ENCODE measurements at regions not wholly inside any gene's neighbourhood (a gene's known extent, or its start where the extent isn't known, plus 50 kb on each side); places are given as distances from the start of the nearest gene placed in this dataset.
A peak's percentile ranks its signal among the peaks of the same experiment; 100 is the strongest.
"Not testable (repeated sequence)": the region's sequence is repeated elsewhere in the genome, so short reads cannot be mapped to it uniquely, and the experiment has no call there.

DNA sequence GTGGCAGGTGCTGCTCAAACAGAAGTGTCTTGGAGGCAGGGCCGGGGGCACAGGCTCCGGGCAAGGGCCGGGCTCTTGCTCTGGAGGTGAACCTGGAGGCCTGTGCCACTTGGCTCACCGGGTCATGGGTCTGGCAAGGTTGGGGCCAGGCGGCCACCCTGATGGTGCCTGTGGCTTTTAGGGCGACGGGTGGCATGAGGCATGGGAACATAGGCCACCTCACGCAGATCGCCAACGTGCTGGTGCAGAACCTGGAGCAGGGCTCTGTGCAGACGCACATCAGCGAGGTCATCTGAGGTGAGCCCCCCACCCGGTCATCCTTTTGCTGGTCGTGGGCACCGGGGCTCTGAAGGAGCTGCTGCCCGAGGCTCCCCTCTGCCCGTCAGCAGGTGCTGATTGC is 202.7 kb downstream of the LIPI start:
- not testable (repeated sequence) for DNase-seq

- DNase-seq = not testable (repeated sequence)
These were observed 204.6 kb downstream of the LIPI start for GRCh38 chr21:14006144-14006543.

GRCh38 chr21:13986996-13987958 is 223.5 kb downstream of the LIPI start:
- not testable (repeated sequence) for DNase-seq

- DNase-seq = not testable (repeated sequence)
These were observed 224.6 kb downstream of the LIPI start for GRCh38 chr21:13985865-13986863.

DNA sequence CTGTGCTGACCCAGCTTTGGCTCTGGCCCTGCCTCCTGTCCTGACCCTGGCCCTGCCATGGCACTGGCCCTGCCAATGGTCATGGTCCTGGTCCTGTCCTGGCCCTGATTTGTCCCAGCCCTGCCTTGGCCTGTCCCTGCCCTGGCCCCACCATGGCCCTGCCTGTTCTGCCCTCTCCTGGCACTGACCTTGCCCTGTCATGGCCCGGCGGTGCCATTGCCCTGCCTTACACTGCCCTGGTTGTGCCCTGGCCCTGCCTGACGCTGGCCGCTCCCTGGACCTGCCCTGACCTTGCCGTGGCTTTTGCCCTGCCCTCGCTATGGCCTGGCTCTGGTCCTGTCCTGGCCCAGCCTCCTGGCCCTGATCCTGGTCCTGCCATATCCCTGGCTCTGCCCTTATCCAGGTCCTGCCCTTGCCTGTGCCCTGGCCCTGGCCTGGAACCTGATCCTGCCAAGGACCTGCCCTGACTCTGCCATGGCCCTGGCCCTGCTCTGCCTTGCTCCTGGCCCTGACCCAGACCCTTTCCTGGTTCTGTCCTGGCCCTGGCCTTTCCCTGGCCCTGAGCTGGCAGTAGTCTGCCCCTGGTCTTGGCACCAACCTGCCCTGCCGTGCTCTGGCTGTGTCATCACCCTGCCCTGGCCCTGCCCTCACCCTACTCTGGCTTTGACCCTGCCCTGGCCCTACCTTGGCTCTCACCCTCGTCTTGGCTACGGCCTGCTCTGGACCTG is 225.5 kb downstream of the LIPI start:
- not testable (repeated sequence) for DNase-seq

DNA sequence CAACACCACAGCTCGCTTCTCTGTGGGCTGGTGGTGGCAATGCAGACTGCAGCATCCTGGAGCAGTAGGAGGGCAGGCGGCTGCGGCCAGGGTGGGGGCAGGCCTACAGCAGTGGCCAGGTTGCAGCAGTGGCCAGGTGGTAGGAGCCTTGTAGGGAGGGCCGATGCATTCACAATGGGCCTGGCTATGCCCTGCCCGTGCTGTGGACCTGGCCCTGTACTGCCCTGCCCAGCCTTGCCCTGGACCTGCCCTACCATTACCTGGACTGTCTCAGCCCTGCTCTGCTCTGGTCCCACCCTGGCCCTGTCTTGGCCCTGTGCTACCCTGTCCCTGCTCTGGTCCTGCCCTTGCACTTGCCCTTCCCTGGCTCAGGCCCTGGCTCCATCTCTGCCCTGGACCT is 226.0 kb downstream of the LIPI start:
- not testable (repeated sequence) for DNase-seq

DNA sequence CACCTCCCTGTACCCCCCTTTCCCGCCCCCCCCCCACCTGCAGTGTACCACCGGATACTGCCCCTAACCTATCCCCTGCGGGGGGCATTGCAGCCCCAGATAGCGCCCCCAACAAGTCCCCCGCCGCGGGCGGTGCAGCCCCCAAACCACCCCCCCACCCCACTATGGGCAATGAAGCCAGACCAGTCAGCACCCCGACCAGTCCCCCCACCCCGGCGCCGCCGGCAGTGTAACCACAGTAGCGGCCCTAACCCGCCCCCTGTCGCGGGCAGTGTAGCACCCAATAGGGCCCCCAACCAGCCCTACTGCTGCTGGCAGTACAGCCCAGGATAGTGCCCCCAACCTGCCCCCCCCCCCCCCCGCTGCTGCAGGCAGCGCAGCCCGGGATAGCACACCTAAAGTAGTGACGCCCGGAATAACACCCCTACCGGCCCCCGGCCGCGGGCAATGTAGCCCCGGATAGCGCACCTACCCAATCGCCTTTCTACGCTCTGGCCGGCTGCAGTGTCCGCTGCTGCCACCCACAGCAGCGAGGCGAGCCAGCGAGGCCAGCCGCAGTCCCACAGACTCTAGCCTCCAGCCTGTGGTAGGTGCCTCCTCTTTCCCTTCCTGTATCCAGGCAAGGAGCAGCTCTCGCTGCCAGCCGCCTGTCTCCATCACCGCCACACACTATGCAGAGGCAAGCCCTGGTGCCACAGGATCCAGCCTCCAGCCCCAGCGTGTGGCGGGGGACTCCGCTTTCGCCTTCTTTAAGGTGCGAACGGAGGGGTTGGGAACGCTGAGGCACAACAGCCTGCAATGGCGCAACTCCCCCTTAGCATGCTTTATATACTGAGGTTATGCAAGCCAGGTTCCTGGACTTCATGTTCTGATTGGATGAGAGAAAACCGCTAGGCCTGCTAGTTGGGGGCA is 229.3 kb downstream of the LIPI start:
- not testable (repeated sequence) for DNase-seq

DNA sequence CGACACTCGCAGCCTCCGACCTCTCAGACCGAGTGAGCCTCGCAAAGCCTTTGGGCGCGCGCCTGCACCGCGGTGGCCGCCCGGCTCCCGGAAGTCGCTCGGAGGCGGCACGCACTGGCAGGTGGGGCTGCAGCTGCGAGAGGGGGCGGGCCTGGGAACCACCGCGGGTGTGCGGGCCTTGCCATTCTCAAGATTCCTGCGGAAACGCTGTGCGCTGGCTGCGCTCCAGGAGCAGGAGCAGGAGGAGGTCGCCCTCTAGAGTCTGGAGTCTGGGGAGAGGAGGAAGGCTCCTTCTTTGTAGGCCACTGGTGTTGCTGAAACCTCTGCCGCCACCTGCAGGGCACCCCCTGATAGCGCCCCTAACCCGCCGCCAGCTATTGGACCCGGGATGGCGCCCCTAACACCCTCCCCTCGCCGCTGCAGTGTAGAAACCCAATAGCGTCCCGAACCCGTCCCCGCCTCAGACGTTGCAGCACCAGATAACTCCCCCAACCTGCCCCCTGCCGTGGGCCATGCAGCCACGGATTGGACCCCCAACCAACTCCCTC is 230.6 kb downstream of the LIPI start:
- DNase-seq = peak; percentile 92

DNA sequence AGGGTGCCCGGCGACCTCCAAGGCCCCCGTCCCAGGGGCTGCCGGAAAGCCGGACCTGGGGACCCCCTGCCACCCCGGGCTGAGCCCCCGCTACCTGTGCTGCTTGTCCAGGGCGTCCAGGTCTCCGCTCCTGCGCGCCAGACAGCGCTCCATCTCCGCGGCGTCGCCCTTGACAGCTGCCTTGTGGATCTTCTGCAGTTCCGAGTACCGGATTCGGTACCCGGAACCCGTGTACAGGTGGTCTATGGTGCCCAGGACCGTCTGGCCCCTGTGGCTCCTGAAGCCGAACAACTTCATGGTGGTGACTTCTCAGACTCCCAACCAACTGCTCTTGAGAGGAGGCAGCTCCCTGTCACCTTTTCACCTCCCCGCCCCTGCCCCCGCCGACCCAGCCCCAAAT is 231.1 kb downstream of the LIPI start:
- DNase-seq = not testable (repeated sequence)

DNA sequence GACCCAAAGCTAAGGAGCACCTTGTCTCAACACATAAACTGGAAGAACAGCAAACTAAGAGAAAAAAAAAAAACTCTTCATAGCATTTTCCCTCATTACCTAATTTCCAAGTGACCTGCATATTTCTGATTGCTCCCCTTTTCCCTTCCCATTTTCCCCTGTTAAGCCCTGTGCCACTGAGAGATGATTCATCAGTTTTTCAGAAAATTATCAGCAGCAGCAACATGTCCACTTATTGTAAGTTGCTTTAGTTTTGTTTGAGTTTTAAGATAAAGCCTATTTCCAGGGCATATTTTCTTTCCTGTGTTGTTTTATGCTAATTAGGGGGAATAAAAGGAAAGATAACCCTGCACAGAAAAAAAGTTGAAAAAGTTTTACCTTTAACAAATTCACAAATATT is 236.2 kb downstream of the LIPI start:
- DNase-seq = peak; percentile 52

DNA sequence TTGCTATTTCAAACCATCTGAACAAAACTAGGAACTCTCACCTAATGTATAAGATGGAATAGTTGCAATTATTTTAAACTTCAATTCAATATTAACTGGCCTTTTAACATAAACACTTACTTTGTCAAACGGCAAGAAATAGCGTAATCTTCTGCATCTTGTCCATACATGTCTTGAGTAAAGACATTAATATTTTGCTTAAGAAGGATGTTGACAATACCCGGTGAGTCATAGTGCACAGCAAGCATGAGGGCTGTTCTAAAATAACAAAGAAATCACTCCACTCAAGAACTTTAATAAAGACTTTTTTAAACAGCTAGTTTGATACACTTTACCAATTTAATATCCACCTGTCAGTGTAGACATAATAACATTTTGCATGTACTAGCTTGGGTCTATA is 240.9 kb downstream of the LIPI start:
- not testable (repeated sequence) for DNase-seq

DNA sequence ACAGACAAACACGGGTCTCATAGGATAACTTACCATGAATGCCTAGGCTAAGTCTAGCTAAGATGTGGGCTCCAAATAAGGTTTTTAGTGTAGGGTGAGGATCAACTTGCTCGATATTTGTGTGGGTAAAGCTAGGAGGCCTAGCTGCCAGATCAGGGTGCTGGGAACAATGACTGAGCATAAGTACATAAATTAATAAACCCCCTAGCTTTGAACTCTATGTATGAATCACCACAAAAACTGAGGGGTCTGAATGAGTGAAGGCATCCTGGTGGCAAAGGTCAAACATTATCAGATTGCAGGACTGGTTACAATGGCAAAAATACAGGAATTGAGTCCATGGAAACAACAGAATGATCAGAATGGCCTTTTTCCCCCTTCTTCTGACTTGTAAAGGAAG is 241.8 kb downstream of the LIPI start:
- DNase-seq = not testable (repeated sequence)

GRCh38 chr21:13963259-13963658 is 247.5 kb downstream of the LIPI start:
- DNase-seq = not testable (repeated sequence)

- no peak for DNase-seq
These were observed 273.5 kb downstream of the LIPI start for GRCh38 chr21:13937236-13937635.

DNA sequence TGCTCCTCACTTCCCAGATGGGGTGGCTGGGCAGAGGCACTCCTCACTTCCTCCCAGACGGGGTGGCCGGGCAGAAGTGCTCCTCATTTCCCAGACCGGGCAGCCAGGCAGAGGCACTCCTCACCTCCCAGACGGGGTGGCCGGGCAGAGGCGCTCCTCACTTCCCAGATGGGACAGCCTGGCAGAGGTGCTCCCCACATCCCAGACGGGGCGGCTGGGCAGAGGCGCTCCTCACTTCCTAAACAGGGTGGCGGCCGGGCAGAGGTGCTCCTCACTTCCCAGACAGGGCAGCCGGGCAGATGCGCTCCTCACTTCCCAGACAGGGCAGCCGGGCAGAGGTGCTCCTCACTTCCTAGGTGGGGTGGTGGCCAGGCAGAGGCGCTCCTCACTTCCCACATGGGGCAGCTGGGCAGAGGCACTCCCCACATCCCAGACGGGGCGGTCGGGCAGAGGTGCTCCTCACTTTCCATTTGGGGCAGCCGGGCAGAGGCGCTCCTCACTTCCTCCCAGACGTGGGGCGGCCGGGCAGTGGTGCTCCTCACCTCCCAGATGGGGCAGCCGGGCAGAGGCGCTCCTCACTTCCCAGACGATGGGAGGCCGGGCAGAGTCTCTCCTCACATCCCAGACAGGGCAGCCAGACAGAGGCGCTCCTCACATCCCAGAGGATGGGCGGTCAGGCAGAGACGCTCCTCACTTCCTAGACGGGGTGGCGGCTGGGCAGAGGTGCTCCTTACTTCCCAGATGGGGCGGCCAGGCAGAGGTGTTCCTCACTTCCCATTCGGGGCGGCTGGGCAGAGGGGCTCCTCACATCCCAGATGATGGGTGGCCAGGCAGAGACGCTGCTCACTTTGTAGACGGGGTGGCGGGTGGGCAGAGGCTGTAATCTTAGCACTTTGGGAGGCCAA is 274.5 kb downstream of the LIPI start:
- not testable (repeated sequence) for DNase-seq

GRCh38 chr21:13935396-13936032 is 275.2 kb downstream of the LIPI start:
- not testable (repeated sequence) for DNase-seq

- DNase-seq = not testable (repeated sequence)
These were observed 275.8 kb downstream of the LIPI start for GRCh38 chr21:13934887-13935342.

DNA sequence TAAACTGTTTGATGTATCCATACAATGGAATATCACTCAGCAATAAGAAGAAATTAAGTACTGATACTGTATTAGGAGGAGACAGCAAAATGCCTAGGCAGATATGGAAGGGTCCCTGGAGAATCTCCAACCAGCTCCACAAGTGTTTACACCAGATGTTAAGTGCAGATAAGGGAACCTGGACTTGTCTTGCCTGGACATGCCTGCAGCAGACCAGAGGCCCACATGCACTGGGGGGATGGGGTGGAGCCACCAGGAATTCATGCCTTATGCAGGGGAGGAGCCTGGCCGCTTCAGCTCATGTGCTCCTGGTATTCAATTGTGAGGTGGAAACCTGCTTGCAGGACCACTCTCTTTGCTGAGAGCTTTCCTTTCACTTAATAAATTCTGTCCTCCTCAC is 287.6 kb downstream of the LIPI start:
- peak; percentile 1 for DNase-seq

- not testable (repeated sequence) for DNase-seq
These were observed 289.3 kb downstream of the LIPI start for GRCh38 chr21:13921455-13921854.

Data from OCI-M1 (cell line).